Natural killer cell treated with Interleukin-12 subunit alpha and Interleukin-12 subunit beta and Interleukin-15 and Interleukin-18, amount 100 ng/mL, for 72 hours (primary cell): ENCODE measurements at regions not wholly inside any gene's neighbourhood (a gene's known extent, or its start where the extent isn't known, plus 50 kb on each side); places are given as distances from the start of the nearest gene placed in this dataset.

Experiments used
- ATAC-seq, 2 donors: fragments of 150-1000 bp; cut with Tn5 transposase in 1 of 2; sonication (Bioruptor Pico), chemical (Tn5 transposase) in 1 of 2; 2 replicates each; pipeline ENCODE4 v1.10.0; 2021
- DNase-seq: peaks from one replicate; pipeline ENCODE4 v3.0.0; 2022; ENCODE audit warnings: low spot score
- H3K27ac Mint-ChIP-seq, 2 donors: 1 replicate in 1 of 2; 2 replicates in 1 of 2; pipeline ENCODE4 v1.8.0; 2022; ENCODE audit warnings: mixed read lengths in 2 of 2, mild to moderate bottlenecking in 1 of 2, moderate library complexity in 1 of 2
- H3K27me3 Mint-ChIP-seq, 2 donors: 1 replicate in 1 of 2; 2 replicates in 1 of 2; pipeline ENCODE4 v1.8.0; 2022; ENCODE audit warnings: mixed read lengths in 2 of 2
- H3K36me3 Mint-ChIP-seq: one replicate; pipeline ENCODE4 v1.8.0; 2022; ENCODE audit warnings: mixed read lengths
- H3K4me1 Mint-ChIP-seq, 2 donors: 1 replicate in 1 of 2; 2 replicates in 1 of 2; pipeline ENCODE4 v1.8.0; 2022; ENCODE audit warnings: low read depth in 2 of 2, mixed read lengths in 2 of 2, mild to moderate bottlenecking in 1 of 2
- H3K4me3 Mint-ChIP-seq: one replicate; pipeline ENCODE4 v1.8.0; 2022; ENCODE audit warnings: mixed read lengths
- H3K9me3 Mint-ChIP-seq: 2 replicates; pipeline ENCODE4 v1.8.0; 2022; ENCODE audit warnings: mixed read lengths

DNA sequence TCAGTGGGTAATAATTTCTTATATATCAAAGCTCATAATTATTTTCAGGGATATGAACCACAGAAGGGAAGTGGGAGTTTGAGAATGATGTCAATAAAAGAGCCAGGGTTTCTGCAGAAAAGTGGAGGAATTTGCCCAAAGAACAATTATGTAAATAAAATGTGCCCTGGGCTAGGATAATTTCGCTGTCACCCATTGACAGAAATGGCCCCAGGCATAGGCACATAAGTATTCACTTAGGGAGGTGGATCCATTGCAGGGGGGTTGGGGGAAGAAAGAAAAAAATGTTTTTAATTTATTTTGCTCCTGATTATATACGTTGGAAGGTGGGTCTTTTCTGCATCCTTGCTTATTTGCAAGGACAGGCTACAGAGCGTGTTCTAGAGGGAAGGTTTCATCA lies 135.1 kb upstream of the IRX2 start:
- DNase-seq (no peak), ATAC-seq (no peak)
- Mint-ChIP-seq H3K4me1 (no peaks in the 10 kb centered on the region), H3K9me3 (peaks cover 10% of the 10 kb centered on the region), H3K27ac (no peak overlapping the region), H3K4me3 (no peak overlapping the region), H3K27me3 (no peaks in the 10 kb centered on the region), H3K36me3 (no peaks in the 10 kb centered on the region)

DNA sequence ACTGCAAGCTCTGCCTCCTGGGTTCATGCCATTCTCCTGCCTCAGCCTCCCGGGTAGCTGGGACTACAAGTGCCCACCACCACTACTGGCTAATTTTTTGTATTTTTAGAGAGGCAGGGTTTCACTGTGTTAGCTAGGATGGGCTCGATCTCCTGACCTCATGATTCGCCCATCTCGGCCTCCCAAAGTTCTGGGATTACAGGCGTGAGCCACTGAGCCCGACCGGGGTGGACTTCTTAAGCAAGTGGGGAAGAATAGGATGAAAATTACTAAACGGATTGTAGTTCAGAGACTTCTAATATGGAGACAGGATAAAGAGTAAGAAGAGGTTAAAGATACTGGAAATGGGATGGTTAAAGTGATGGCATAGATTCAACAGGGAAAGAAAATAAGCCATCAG lies 132.3 kb upstream of the IRX2 start:
- Mint-ChIP-seq H3K36me3 (peaks cover 9% of the 10 kb centered on the region), H3K4me3 (no peak overlapping the region), H3K27ac (no peak overlapping the region), H3K27me3 (no peaks in the 10 kb centered on the region), H3K4me1 (no peaks in the 10 kb centered on the region), H3K9me3 (peaks cover 16% of the 10 kb centered on the region)
- ATAC-seq (no peak), DNase-seq (no peak)

GRCh38 chr5:2879701-2880100 lies 128.2 kb upstream of the IRX2 start:
- no peak for ATAC-seq
- Mint-ChIP-seq H3K27me3 (no peaks in the 10 kb centered on the region), H3K4me1 (no peaks in the 10 kb centered on the region), H3K27ac (no peak overlapping the region), H3K4me3 (no peak overlapping the region), H3K9me3 (peaks cover 16% of the 10 kb centered on the region), H3K36me3 (peaks cover 9% of the 10 kb centered on the region)
- DNase-seq: no peak

- H3K27me3 Mint-ChIP-seq: no peaks in the 10 kb centered on the region
- ATAC-seq (no peak), DNase-seq (no peak)
- H3K4me3 Mint-ChIP-seq: no peak overlapping the region
- no peaks in the 10 kb centered on the region for H3K4me1 Mint-ChIP-seq
- H3K36me3 Mint-ChIP-seq: peaks cover 9% of the 10 kb centered on the region
- H3K27ac Mint-ChIP-seq: no peak overlapping the region
- peaks cover 6% of the 10 kb centered on the region for H3K9me3 Mint-ChIP-seq
These were observed 126.0 kb upstream of the IRX2 start for GRCh38 chr5:2877522-2877921.

DNA sequence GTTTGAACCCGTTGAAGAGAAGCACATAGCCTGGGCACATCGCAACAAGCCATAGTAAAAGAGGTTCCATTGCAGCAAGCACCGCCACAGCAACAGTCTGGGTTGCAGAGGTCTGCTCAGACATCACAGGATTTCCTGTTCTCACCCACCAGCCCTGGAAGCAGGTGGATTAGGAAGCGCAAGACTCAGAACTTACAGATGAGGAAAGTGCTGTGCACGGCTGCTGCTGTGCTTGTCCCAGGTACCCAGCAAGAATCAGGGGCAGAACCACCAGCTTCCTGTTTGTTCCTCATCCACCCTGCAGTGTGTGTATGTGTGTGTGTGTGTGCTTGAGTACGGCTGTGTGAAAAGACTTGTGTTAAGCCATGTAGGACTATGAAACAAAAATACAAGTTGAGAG lies 124.7 kb upstream of the IRX2 start:
- no peak for ATAC-seq

DNA sequence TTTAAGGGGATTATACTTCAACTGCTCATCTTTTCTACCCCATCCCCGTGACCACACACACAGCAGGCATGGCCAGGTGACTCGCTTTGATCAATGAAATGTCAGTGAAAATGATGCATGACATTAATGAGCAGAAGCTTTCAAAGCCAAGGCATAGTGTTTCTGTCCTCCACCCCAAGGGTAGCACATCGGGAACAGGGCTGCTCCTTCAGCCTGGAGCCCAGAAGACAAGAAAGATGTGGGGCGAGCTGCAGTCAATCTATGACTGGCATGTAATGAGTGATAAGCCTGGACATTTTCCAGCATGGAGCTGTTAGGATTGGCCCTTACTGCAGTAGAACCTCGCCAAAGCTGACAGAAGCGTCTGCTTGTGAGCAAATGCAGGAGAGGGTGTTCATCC lies 122.6 kb upstream of the IRX2 start:
- H3K27me3 Mint-ChIP-seq: no peaks in the 10 kb centered on the region
- no peak for ATAC-seq

More for the DNA sequence above, 124.7 kb upstream of the IRX2 start:
- H3K4me1 Mint-ChIP-seq: no peaks in the 10 kb centered on the region
- H3K9me3 Mint-ChIP-seq: peaks cover 6% of the 10 kb centered on the region
- no peak overlapping the region for H3K4me3 Mint-ChIP-seq
- no peaks in the 10 kb centered on the region for H3K27me3 Mint-ChIP-seq
- H3K36me3 Mint-ChIP-seq: peaks cover 9% of the 10 kb centered on the region
- H3K27ac Mint-ChIP-seq: no peak overlapping the region
- no peak for DNase-seq

DNA sequence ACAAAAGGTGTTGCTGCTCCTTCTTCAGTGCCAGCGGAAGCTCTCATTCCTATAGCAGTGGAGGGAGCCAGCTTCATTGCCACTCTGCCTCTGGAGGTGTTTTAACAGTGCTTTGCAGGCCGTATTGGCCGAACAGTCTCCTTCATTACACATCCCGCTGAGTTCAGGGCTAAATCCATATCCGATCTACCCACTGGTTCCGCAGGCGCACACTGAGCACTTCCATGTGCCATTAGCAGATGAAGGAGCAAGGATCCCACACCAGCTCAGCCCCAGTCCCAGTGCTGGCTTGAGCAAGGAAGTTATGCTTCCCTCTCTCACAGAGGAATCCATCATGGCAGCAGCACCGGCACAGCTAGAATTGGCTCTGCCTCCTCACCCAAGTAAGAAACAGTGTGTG lies 121.2 kb upstream of the IRX2 start:
- Mint-ChIP-seq H3K27me3 (no peaks in the 10 kb centered on the region), H3K4me3 (no peak overlapping the region), H3K36me3 (no peaks in the 10 kb centered on the region), H3K4me1 (no peaks in the 10 kb centered on the region), H3K9me3 (peaks cover 2% of the 10 kb centered on the region), H3K27ac (no peak overlapping the region)
- ATAC-seq (peak; percentile 6 to 48), DNase-seq (no peak)

More for the DNA sequence above, 122.6 kb upstream of the IRX2 start:
- Mint-ChIP-seq H3K36me3 (peaks cover 2% of the 10 kb centered on the region), H3K27ac (no peak overlapping the region), H3K9me3 (peaks cover 2% of the 10 kb centered on the region), H3K4me3 (no peak overlapping the region), H3K4me1 (no peaks in the 10 kb centered on the region)
- DNase-seq: no peak

- Mint-ChIP-seq H3K27ac (no peak overlapping the region), H3K4me1 (no peaks in the 10 kb centered on the region), H3K9me3 (peaks cover 2% of the 10 kb centered on the region), H3K4me3 (no peak overlapping the region), H3K27me3 (no peaks in the 10 kb centered on the region), H3K36me3 (no peaks in the 10 kb centered on the region)
- ATAC-seq (no peak), DNase-seq (no peak)
These were observed 119.8 kb upstream of the IRX2 start for GRCh38 chr5:2871282-2871681.

DNA sequence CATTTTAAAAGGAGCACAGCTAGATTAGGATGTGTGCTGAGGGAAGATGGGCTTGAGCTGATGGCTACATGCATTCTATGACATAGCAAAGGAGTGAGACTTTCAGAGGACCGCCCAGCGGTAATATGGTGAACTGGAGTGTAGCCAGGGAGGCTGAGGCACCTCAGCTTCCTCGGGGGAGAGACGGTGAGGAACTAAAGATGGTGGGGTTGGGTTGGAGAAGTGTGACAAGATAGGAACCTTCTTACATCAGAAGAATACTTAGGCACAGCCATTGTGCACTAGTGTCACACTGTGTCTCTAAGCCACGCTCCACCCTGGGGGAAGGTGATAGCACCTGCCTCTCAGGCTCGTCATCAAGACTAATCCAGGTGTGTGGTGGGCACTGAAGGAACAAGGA lies 118.0 kb upstream of the IRX2 start:
- peaks cover 6% of the 10 kb centered on the region for H3K9me3 Mint-ChIP-seq
- H3K4me3 Mint-ChIP-seq: no peak overlapping the region
- H3K27ac Mint-ChIP-seq: no peak overlapping the region
- no peaks in the 10 kb centered on the region for H3K27me3 Mint-ChIP-seq
- no peaks in the 10 kb centered on the region for H3K36me3 Mint-ChIP-seq
- ATAC-seq (no peak), DNase-seq (no peak)
- H3K4me1 Mint-ChIP-seq: no peaks in the 10 kb centered on the region

- Mint-ChIP-seq H3K36me3 (no peaks in the 10 kb centered on the region), H3K27me3 (no peaks in the 10 kb centered on the region)
- no peak for ATAC-seq
These were observed 116.0 kb upstream of the IRX2 start for GRCh38 chr5:2867373-2867933.

GRCh38 chr5:2866662-2867372 lies 115.3 kb upstream of the IRX2 start:
- no peak overlapping the region for H3K27ac Mint-ChIP-seq
- ATAC-seq (no peak), DNase-seq (no peak)
- no peaks in the 10 kb centered on the region for H3K36me3 Mint-ChIP-seq
- no peaks in the 10 kb centered on the region for H3K27me3 Mint-ChIP-seq
- no peak overlapping the region for H3K4me3 Mint-ChIP-seq
- peaks cover 6% of the 10 kb centered on the region for H3K9me3 Mint-ChIP-seq
- H3K4me1 Mint-ChIP-seq: no peaks in the 10 kb centered on the region

More at GRCh38 chr5:2867373-2867933, 116.0 kb upstream of the IRX2 start:
- DNase-seq: no peak
- Mint-ChIP-seq H3K27ac (no peak overlapping the region), H3K9me3 (peaks cover 6% of the 10 kb centered on the region), H3K4me3 (no peak overlapping the region), H3K4me1 (no peaks in the 10 kb centered on the region)

GRCh38 chr5:2865856-2866255 lies 114.4 kb upstream of the IRX2 start:
- Mint-ChIP-seq H3K27me3 (no peaks in the 10 kb centered on the region), H3K36me3 (no peaks in the 10 kb centered on the region), H3K4me1 (no peaks in the 10 kb centered on the region), H3K9me3 (peaks cover 6% of the 10 kb centered on the region), H3K27ac (no peak overlapping the region), H3K4me3 (no peak overlapping the region)
- no peak for DNase-seq
- no peak for ATAC-seq

- Mint-ChIP-seq H3K27me3 (no peaks in the 10 kb centered on the region), H3K4me1 (no peaks in the 10 kb centered on the region), H3K9me3 (peaks cover 3% of the 10 kb centered on the region), H3K4me3 (no peak overlapping the region), H3K27ac (no peak overlapping the region), H3K36me3 (no peaks in the 10 kb centered on the region)
- ATAC-seq: no peak
- no peak for DNase-seq
These were observed 113.1 kb upstream of the IRX2 start for GRCh38 chr5:2864515-2865105.

GRCh38 chr5:2863675-2864433 lies 112.4 kb upstream of the IRX2 start:
- ATAC-seq (no peak), DNase-seq (no peak)
- Mint-ChIP-seq H3K27ac (no peak overlapping the region), H3K9me3 (peaks cover 3% of the 10 kb centered on the region), H3K27me3 (no peaks in the 10 kb centered on the region), H3K36me3 (no peaks in the 10 kb centered on the region), H3K4me1 (no peaks in the 10 kb centered on the region), H3K4me3 (no peak overlapping the region)
